K562 (cell line): ENCODE measurements at regions not wholly inside any gene's neighbourhood (a gene's known extent, or its start where the extent isn't known, plus 50 kb on each side); places are given as distances from the start of the nearest gene placed in this dataset.

Experiments
- ATAC-seq: fragments of 200-7000 bp; cut with Tn5 transposase; 3 replicates; pipeline ENCODE4 v1.9.1; 2020; ENCODE audit warnings: moderate library complexity
- BruUV-seq: library from RNA; stranded (reverse); fragments of 400-500 nt; replicated peaks from 2 replicates; lab custom pipeline; 2021; lab: Mats Ljungman, UMichigan
- CTCF ChIA-PET: fragments of 300-600 bp; formaldehyde crosslinking; extraction: SDS; loops from one replicate; lab custom pipeline; 2021; ENCODE audit warnings: low intra/inter-chr PET ratio; lab: Yijun Ruan, JAX
- POLR2A ChIA-PET: fragments of 300-600, 350-650 bp; sonication (Branson Sonifier 250); formaldehyde crosslinking; extraction: SDS; loops from one replicate; lab custom pipeline; 2021; ENCODE audit warnings: antibody characterized with exemption, inconsistent platforms; lab: Yijun Ruan, JAX
- DNase-seq, 4 experiments: peaks; one replicate each; pipeline versions ENCODE4 v3.0.0 to v3.0.0-alpha.2; 2011 to 2018; ENCODE audit warnings: low spot score in 3 of 4, mixed read lengths in 3 of 4; ENCODE audit errors: extremely low read depth in 1 of 4
- FAIRE-seq: peaks from 2 replicates; lab custom pipeline; 2011; peaks lifted over from hg19 to GRCh38; lab: Jason Lieb, UNC
- H2AFZ ChIP-seq: 2 replicates; pipeline ENCODE4 v1.6.0; 2011; ENCODE audit warnings: low read depth, low read length, control low read depth, inconsistent platforms
- H3K27ac ChIP-seq: fragments of 200-600 bp; 3 replicates; pipeline ENCODE4 v1.8.0; 2011; ENCODE audit warnings: low read depth, mild to moderate bottlenecking, control low read depth, inconsistent platforms, low read length, moderate library complexity, mixed read lengths; ENCODE audit errors: extremely low read depth
- H3K27me3 ChIP-seq, 2 experiments: fragments of 300-600 bp in 1 of 2; 2 replicates in 1 of 2; 3 replicates in 1 of 2; pipeline versions ENCODE4 v1.6.0 to v1.8.0; 2011; ENCODE audit warnings: inconsistent platforms in 2 of 2, low read length in 2 of 2, mild to moderate bottlenecking in 1 of 2, mixed read lengths in 1 of 2, moderate library complexity in 1 of 2; ENCODE audit not compliant: control insufficient read depth in 2 of 2, insufficient read depth in 2 of 2
- H3K36me3 ChIP-seq: fragments of 300-600 bp; 3 replicates; pipeline ENCODE4 v1.8.0; 2011; ENCODE audit warnings: mild to moderate bottlenecking, low read length, inconsistent platforms; ENCODE audit not compliant: control insufficient read depth, insufficient read depth
- H3K4me1 ChIP-seq, 2 experiments: fragments of 200-600 bp in 1 of 2; replicated peaks in 1 of 2; 2 replicates in 1 of 2; 3 replicates in 1 of 2; pipeline versions ENCODE4 v1.5.1 to v1.8.0; 2011; ENCODE audit warnings: inconsistent platforms in 2 of 2, low read length in 2 of 2, mild to moderate bottlenecking in 1 of 2, mixed read lengths in 1 of 2, moderate library complexity in 1 of 2; ENCODE audit not compliant: control insufficient read depth in 2 of 2, insufficient read depth in 2 of 2
- H3K4me2 ChIP-seq: 2 replicates; pipeline ENCODE4 v1.6.1; 2011; ENCODE audit warnings: low read length, control low read depth, inconsistent platforms, mixed read lengths; ENCODE audit not compliant: insufficient read depth
- H3K4me3 ChIP-seq: fragments of 200-600 bp; sonication (generic), shearing (Covaris generic); 2 replicates; pipeline ENCODE4 v1.5.1; 2016; ENCODE audit warnings: control low read depth, inconsistent platforms
- H3K79me2 ChIP-seq: fragments of 200-600 bp; 3 replicates; pipeline ENCODE4 v1.8.0; 2011; ENCODE audit warnings: low read length, inconsistent platforms; ENCODE audit not compliant: control insufficient read depth, insufficient read depth
- H3K9ac ChIP-seq, 2 experiments: 2 replicates each; pipeline versions ENCODE4 v1.6.0 to v1.6.1; 2011; ENCODE audit warnings: low read depth in 2 of 2, low read length in 2 of 2, control low read depth in 1 of 2, inconsistent platforms in 1 of 2, mild to moderate bottlenecking in 1 of 2, mixed read lengths in 1 of 2; ENCODE audit not compliant: insufficient read depth in 1 of 2
- H3K9me1 ChIP-seq: one replicate; pipeline ENCODE4 v1.6.0; 2011; ENCODE audit warnings: inconsistent platforms, mild to moderate bottlenecking, low read length, moderate library complexity; ENCODE audit not compliant: control insufficient read depth, insufficient read depth
- H3K9me3 ChIP-seq: replicated peaks from 2 replicates; pipeline ENCODE4 v1.5.1; 2011; ENCODE audit warnings: low read depth, low read length, inconsistent platforms; ENCODE audit not compliant: control insufficient read depth, insufficient read depth
- H4K20me1 ChIP-seq: replicated peaks from 2 replicates; pipeline ENCODE4 v1.6.1; 2011; ENCODE audit warnings: low read length, inconsistent platforms, mixed read lengths; ENCODE audit not compliant: control insufficient read depth, insufficient read depth
- ADNP ChIP-seq: fragments of 200-800 bp; sonication (Bioruptor generic); IDR thresholded peaks from 2 replicates; pipeline ENCODE4 v1.6.1; 2016; ENCODE audit warnings: missing genetic modification characterization, missing compliant biosample characterization
- DLX4 ChIP-seq: fragments of 250-450 bp; sonication (Bioruptor Pico); IDR thresholded peaks from 2 replicates; pipeline ENCODE4 v1.6.1; 2021; ENCODE audit warnings: mild to moderate bottlenecking
- E2F1 ChIP-seq: sonication (generic); formaldehyde crosslinking; IDR thresholded peaks from 2 replicates; pipeline ENCODE4 v1.8.1; 2023; ENCODE audit warnings: mild to moderate bottlenecking, missing genetic modification reagents, moderate library complexity
- FOXM1 ChIP-seq, 2 experiments: fragments of 450-650 bp in 1 of 2; sonication (generic) in 1 of 2; formaldehyde crosslinking in 1 of 2; IDR thresholded peaks; 2 replicates each; pipeline versions ENCODE4 v1.6.1 to v1.9.0; 2017 to 2022; ENCODE audit warnings: low read depth in 2 of 2, mild to moderate bottlenecking in 2 of 2, missing genetic modification reagents in 1 of 2, moderate library complexity in 1 of 2
- FOXP1 ChIP-seq: sonication (generic); formaldehyde crosslinking; IDR thresholded peaks from 2 replicates; pipeline ENCODE4 v1.8.0; 2022; ENCODE audit warnings: mild to moderate bottlenecking, missing genetic modification reagents
- GATA2 ChIP-seq: sonication (generic); formaldehyde crosslinking; IDR thresholded peaks from 2 replicates; pipeline ENCODE4 v1.4.0; 2020; ENCODE audit warnings: mild to moderate bottlenecking, missing genetic modification reagents
- MYC ChIP-seq, 2 experiments: fragments of 250-450 bp in 1 of 2; sonication (Bioruptor Pico) in 1 of 2; IDR thresholded peaks; 2 replicates each; pipeline versions ENCODE4 v1.5.1 to v1.6.1; 2012 to 2021; ENCODE audit warnings: low read depth in 2 of 2, borderline replicate concordance in 1 of 2, improper control_type of control experiment in 1 of 2, low read length in 1 of 2, mild to moderate bottlenecking in 1 of 2, moderate library complexity in 1 of 2
- NEUROD1 ChIP-seq: fragments of 150-350 bp; IDR thresholded peaks from 2 replicates; pipeline ENCODE4 v1.6.1; 2014; ENCODE audit warnings: borderline replicate concordance, low read length, low read depth; ENCODE audit not compliant: partially characterized antibody
- NFXL1 ChIP-seq: fragments of 450-650 bp; formaldehyde crosslinking; IDR thresholded peaks from 2 replicates; pipeline ENCODE4 v1.4.0; 2021; ENCODE audit warnings: mild to moderate bottlenecking
- PHF8 ChIP-seq: fragments of 200-600 bp; sonication (generic); IDR thresholded peaks from 2 replicates; pipeline ENCODE4 v1.6.1; 2012; ENCODE audit warnings: mixed run types, mild to moderate bottlenecking, inconsistent platforms, low read length, moderate library complexity, borderline replicate concordance
- POLR3G ChIP-seq: IDR thresholded peaks from 2 replicates; pipeline ENCODE4 v1.6.1; 2011; ENCODE audit not compliant: insufficient read length, insufficient replicate concordance; ENCODE audit errors: extremely low read depth
- PYGO2 ChIP-seq: fragments of 450-650 bp; IDR thresholded peaks from 2 replicates; pipeline ENCODE4 v1.6.1; 2016; ENCODE audit warnings: mild to moderate bottlenecking, missing genetic modification characterization, moderate library complexity, missing compliant biosample characterization
- TFAM ChIP-seq: fragments of 250-450 bp; sonication (Bioruptor Pico); conservative IDR thresholded peaks from 2 replicates; pipeline ENCODE4 v1.5.0; 2021; ENCODE audit warnings: mild to moderate bottlenecking, moderate library complexity
- TOE1 ChIP-seq, 2 experiments: fragments of 450-650 bp in 1 of 2; sonication (generic) in 1 of 2; formaldehyde crosslinking in 1 of 2; IDR thresholded peaks; 2 replicates each; pipeline versions ENCODE4 v1.7.1 to v1.8.0; 2016 to 2022; ENCODE audit warnings: borderline replicate concordance in 2 of 2, mild to moderate bottlenecking in 2 of 2, antibody characterized with exemption in 1 of 2, inconsistent platforms in 1 of 2, low read depth in 1 of 2, missing genetic modification reagents in 1 of 2, moderate library complexity in 1 of 2
- ZNF263 ChIP-seq: sonication (generic); formaldehyde crosslinking; IDR thresholded peaks from 2 replicates; pipeline ENCODE4 v1.8.0; 2022; ENCODE audit warnings: mild to moderate bottlenecking, missing genetic modification reagents, borderline replicate concordance
- ZNF274 ChIP-seq: IDR thresholded peaks from 2 replicates; pipeline ENCODE4 v1.6.1; 2011; ENCODE audit warnings: low read depth, mild to moderate bottlenecking, low read length, moderate library complexity, borderline replicate concordance
- ZNF511 ChIP-seq: sonication (generic); formaldehyde crosslinking; IDR thresholded peaks from 2 replicates; pipeline ENCODE4 v1.8.0; 2022; ENCODE audit warnings: mild to moderate bottlenecking, missing genetic modification reagents
- ZNF668 ChIP-seq: fragments of 250-450 bp; sonication (Bioruptor Pico); IDR thresholded peaks from 2 replicates; pipeline ENCODE4 v1.8.0; 2022; ENCODE audit warnings: mild to moderate bottlenecking, inconsistent platforms
- WGBS: fragments of 100-300 bp; shearing (Covaris generic); methylation state at CpG from one replicate; pipeline ENCODE4 v1.1.6; 2016; ENCODE audit warnings: low coverage, mixed read lengths; ENCODE audit not compliant: insufficient coverage; ENCODE audit errors: missing lambda C conversion rate; 5-methylcytosine and 5-hydroxymethylcytosine counted together
- in situ Hi-C: fragments of 300-500 bp; cut with MboI; formaldehyde crosslinking; loops from 4 replicates; pipeline ENCODE4 v1.15.0; 2018; ENCODE audit warnings: inconsistent platforms, mixed read lengths
- intact Hi-C: fragments of 100-400 bp; cut with micrococcal nuclease; formaldehyde crosslinking; loops from 2 replicates; pipeline ENCODE4 v1.14.2; 2022

GRCh38 chr21:26624983-26625519, 52.0 kb upstream of the CYYR1 start:
- no TSS peak for BruUV-seq
- ATAC-seq, result no peak

More at GRCh38 chr21:26624983-26625519, 52.0 kb upstream of the CYYR1 start:
- H3K4me3 ChIP-seq, result no peak overlapping the region
- intact Hi-C loops (no loop called here), in situ Hi-C loops (no loop called here)
- 3% methylated on average over 6 of the region's 6 CpGs for whole genome bisulfite sequencing
- no peaks in the 10 kb centered on the region for H4K20me1 ChIP-seq
- POLR2A ChIA-PET, result no interaction called here
- no peaks in the 10 kb centered on the region; the same call in 1 of the 2 replicates for H3K9me3 ChIP-seq
- no peaks in the 10 kb centered on the region for H3K9me1 ChIP-seq
- H2AFZ ChIP-seq, result no peak overlapping the region
- no peak overlapping the region for H3K4me2 ChIP-seq
- no peaks in the 10 kb centered on the region for H3K36me3 ChIP-seq
- H3K4me1 ChIP-seq, result no peaks in the 10 kb centered on the region
- CTCF ChIA-PET, result no interaction called here
- TF ChIP-seq TOE1 (IDR thresholded peaks at IDR 0.05; ENCODE audit: borderline replicate concordance) (no peak), TOE1 (CRISPR knock-in tag; IDR thresholded peaks at IDR 0.05; ENCODE audit: borderline replicate concordance, low read depth) (no peak), NFXL1 (CRISPR knock-in tag) (no peak), PHF8 (no peak), PYGO2 (tag) (no peak), DLX4 (CRISPR knock-in tag) (no peak), ADNP (tag) (no peak), MYC (IDR thresholded peaks at IDR 0.05; ENCODE audit: low read depth, low read length) (no peak), MYC (CRISPR knock-in tag; IDR thresholded peaks at IDR 0.05; ENCODE audit: borderline replicate concordance, low read depth) (no peak), POLR3G (no peak), FOXP1 (CRISPR knock-in tag) (no peak), NEUROD1 (no peak), ZNF263 (CRISPR knock-in tag) (no peak), TFAM (CRISPR knock-in tag) (no peak), E2F1 (no peak), GATA2 (CRISPR knock-in tag) (no peak), ZNF274 (no peak), FOXM1 (IDR thresholded peaks at IDR 0.05; ENCODE audit: low read depth) (no peak), FOXM1 (CRISPR knock-in tag; IDR thresholded peaks at IDR 0.05; ENCODE audit: low read depth) (no peak), ZNF511 (CRISPR knock-in tag) (no peak), ZNF668 (no peak)
- H3K27me3 ChIP-seq, result no peaks in the 10 kb centered on the region
- no peak for DNase-seq
- no peak overlapping the region for H3K27ac ChIP-seq
- no peak for FAIRE-seq
- no peaks in the 10 kb centered on the region for H3K79me2 ChIP-seq
- H3K9ac ChIP-seq, result no peak overlapping the region
